Small intestine (tissue), 7 donors: ENCODE measurements at regions not wholly inside any gene's neighbourhood (a gene's known extent, or its start where the extent isn't known, plus 50 kb on each side); places are given as distances from the start of the nearest gene placed in this dataset.

ENCODE experiments used
- DNase-seq, 2 donors: peaks; one replicate each; pipeline versions ENCODE4 v3.0.0 to v3.0.0-alpha.2; 2013
- FAIRE-seq: peaks from 2 replicates; lab custom pipeline; 2012; peaks lifted over from hg19 to GRCh38; lab: Jason Lieb, UNC
- H3K27ac ChIP-seq, 3 donors: one replicate each; pipeline ENCODE4 v1.5.1; 2013; ENCODE audit warnings: low read length in 2 of 3, mild to moderate bottlenecking in 2 of 3, control low read depth in 1 of 3, inconsistent platforms in 1 of 3, low read depth in 1 of 3, moderate library complexity in 1 of 3
- H3K27me3 ChIP-seq, 3 donors: one replicate each; pipeline ENCODE4 v1.6.1; 2013; ENCODE audit warnings: low read length in 3 of 3, inconsistent platforms in 1 of 3; ENCODE audit not compliant: control insufficient read depth in 3 of 3, insufficient read depth in 3 of 3
- H3K36me3 ChIP-seq, 3 donors: one replicate each; pipeline ENCODE4 v1.6.1; 2013; ENCODE audit warnings: low read length in 3 of 3, inconsistent platforms in 1 of 3, low read depth in 1 of 3, mild to moderate bottlenecking in 1 of 3, moderate library complexity in 1 of 3; ENCODE audit not compliant: control insufficient read depth in 3 of 3, insufficient read depth in 2 of 3
- H3K4me1 ChIP-seq, 3 donors: one replicate each; pipeline ENCODE4 v1.6.1; 2013; ENCODE audit warnings: low read length in 2 of 3, inconsistent platforms in 1 of 3, low read depth in 1 of 3, mild to moderate bottlenecking in 1 of 3, moderate library complexity in 1 of 3; ENCODE audit not compliant: control insufficient read depth in 3 of 3, insufficient read depth in 2 of 3
- H3K4me3 ChIP-seq, 3 donors: one replicate each; pipeline ENCODE4 v1.5.1; 2013; ENCODE audit warnings: low read length in 3 of 3, control low read depth in 1 of 3, inconsistent platforms in 1 of 3, low read depth in 1 of 3, mild to moderate bottlenecking in 1 of 3, moderate library complexity in 1 of 3
- H3K9me3 ChIP-seq, 2 donors: one replicate each; pipeline ENCODE4 v1.6.1; 2013; ENCODE audit warnings: low read depth in 1 of 2, low read length in 1 of 2; ENCODE audit not compliant: control insufficient read depth in 2 of 2, insufficient read depth in 1 of 2
- WGBS, 3 donors: extraction: QIAGEN DNeasy Blood & Tissue Kit; methylation state at CpG; one replicate each; pipeline ENCODE4 v1.1.7; 2013; 5-methylcytosine and 5-hydroxymethylcytosine counted together
- donor health status: healthy with polysubstance abuse.
- donor health status: control.
- donor health status: control.
- donor health status: Bipolar disorder and iron deficiency.
- donor health status: healthy.

DNA sequence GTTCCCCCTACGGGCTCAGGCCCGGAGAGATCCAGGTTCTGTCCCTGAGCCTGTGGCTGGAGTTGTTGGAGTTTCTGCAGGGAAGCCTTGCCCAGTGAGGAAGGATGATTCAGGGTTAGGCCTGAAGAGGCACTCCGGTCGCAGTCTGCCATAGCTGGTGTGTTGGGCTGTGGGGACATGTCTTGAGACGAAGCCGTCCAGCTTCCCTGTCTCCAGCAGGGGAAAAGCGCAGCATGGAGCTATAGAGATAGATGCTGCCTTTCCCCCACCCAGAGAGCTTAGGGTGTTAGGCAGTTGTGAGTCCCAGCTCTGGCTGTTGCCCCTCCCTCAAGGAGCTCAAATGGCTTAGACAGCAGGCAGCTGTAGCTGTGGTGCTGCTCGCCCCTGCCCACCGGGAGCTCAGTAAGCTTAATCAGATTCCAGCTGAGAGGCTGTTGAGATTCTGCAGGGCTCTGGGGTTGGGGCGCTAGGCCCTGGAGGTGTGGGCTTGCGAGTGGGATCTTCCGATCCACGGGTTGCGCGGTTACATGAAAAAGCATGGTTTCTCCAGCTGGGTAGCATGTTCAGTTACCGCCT lies 103.9 kb downstream of the PMAIP1 start:
- H3K4me3 ChIP-seq: no peak overlapping the region
- no peaks in the 10 kb centered on the region for H3K4me1 ChIP-seq
- no peaks in the 10 kb centered on the region for H3K27me3 ChIP-seq
- no peak for DNase-seq
- no peak for FAIRE-seq
- H3K9me3 ChIP-seq: peaks cover 0 to 7% of the 10 kb centered on the region in 2 donors
- no peak overlapping the region for H3K27ac ChIP-seq
- H3K36me3 ChIP-seq: no peaks in the 10 kb centered on the region
- WGBS, 3 donors: 95 to 96% (median 96%) methylated on average over 16 of the region's 16 CpGs

DNA sequence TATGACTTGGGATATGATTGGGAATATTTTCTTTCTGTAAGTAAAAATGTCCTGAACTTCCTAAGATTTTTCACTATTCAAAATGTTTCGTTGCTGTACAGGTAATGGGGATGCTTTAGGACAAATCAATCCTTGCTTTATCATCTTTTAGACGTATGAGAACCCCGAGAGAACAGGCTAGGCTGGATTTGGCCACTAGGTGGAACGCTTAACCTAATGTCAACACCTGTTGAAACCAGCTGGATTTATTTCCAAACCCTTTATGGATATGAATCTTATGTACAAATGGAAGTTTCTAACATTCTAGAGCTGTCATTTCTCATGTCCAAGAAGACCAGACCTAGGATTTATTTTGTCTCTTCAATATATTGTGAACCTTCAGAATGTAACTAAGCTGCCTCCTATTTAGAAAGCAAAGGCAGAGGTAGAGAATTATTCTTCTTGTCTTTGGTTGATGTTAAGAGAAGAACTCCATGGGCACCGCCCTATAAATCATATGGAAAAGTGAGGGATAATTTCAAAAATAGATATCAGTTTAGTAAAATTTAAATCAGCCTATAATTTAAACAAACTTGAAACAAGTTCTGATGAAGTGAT lies 96.7 kb downstream of the PMAIP1 start:
- H3K4me3 ChIP-seq: no peak overlapping the region
- WGBS, 3 donors: 14 to 22% (median 16%) methylated on average over 5 of the region's 5 CpGs
- no peak overlapping the region for H3K27ac ChIP-seq
- H3K9me3 ChIP-seq: no peaks in the 10 kb centered on the region
- H3K27me3 ChIP-seq: no peaks in the 10 kb centered on the region
- no peaks in the 10 kb centered on the region for H3K4me1 ChIP-seq
- DNase-seq: peak; percentile 53 to 63
- peak; percentile 5 for FAIRE-seq
- no peaks in the 10 kb centered on the region for H3K36me3 ChIP-seq

DNA sequence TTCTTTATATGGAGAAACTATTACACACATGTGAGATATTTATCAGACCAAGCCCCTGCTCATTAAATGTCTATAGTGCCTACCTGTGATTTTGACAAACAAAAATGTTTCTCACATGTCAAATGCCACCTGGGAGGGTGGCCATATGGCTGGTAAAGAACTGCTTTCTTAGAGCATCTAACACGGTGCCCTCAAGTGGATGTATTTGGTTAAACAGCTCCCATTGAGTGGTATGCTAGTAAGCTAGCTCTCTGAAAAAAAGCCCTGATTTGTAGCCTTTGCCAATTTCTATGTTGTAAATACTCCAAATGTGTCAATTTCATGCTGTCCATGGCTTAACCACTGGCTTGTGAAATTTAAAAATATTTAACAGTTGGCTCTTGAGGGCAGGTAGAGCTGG lies 94.6 kb downstream of the PMAIP1 start:
- 3 to 21% (median 17%) methylated on average over 1 of the region's 1 CpG for WGBS, 3 donors
- peak in 1 of 2 donors; percentile 6 for DNase-seq

DNA sequence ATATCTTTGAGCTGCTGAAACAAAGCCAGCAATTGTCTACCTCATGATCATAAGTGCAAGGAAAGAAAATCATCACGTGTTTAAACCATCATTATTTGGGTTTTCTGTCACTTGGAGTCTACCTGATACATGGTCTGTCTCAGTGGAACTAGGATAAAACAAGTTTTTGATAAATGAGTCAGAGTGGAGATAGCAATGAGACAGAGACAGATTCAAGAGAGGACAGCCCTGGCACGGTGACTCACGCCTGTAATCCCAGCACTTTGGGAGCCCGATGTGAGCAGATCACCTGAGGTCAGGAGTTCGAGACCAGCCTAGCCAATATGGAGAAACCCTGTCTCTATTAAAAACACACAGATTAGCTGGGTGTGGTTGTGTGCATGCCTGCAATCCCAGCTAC lies 93.8 kb downstream of the PMAIP1 start:
- Histone ChIP-seq H3K36me3 (no peaks in the 10 kb centered on the region), H3K9me3 (no peaks in the 10 kb centered on the region), H3K4me3 (no peak overlapping the region), H3K27ac (no peak overlapping the region), H3K27me3 (no peaks in the 10 kb centered on the region), H3K4me1 (no peaks in the 10 kb centered on the region)
- WGBS, 3 donors: 63 to 74% (median 73%) methylated on average over 5 of the region's 5 CpGs
- no peak for DNase-seq
- FAIRE-seq: no peak

More for the DNA sequence above, 94.6 kb downstream of the PMAIP1 start:
- Histone ChIP-seq H3K27ac (no peak overlapping the region), H3K4me3 (no peak overlapping the region), H3K4me1 (no peaks in the 10 kb centered on the region), H3K9me3 (no peaks in the 10 kb centered on the region), H3K36me3 (no peaks in the 10 kb centered on the region), H3K27me3 (no peaks in the 10 kb centered on the region)
- FAIRE-seq: no peak

DNA sequence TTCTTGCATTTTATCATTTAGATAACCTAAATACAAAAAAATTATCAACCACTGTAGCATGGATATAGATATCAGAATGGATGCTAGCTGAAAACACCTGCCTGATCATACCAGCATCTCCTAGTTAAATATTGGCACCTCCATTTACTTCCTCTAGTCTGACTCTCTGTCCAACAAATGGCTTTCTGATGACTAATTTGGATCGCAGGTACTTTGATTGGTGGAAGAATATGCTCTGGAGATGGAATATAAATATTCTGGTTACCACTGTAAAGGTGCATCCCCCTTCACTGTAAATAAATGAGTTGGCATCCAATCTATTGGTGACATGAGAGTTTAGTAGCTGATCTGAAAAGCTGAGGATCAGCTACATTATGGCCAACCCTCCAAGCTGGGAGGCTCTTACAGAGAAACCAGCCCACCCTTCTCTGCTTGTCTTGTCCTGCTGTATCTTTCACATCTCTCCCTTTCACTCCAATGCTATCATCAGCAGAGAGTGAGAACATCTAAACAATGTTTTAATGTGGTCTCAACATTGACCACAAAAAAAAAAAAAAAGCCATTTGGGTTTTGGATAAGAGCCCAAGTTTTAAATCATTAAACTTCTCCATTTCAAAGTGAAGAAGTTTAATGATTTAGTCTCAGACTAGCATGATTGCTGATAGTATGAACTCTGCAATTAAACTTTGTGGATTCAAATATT lies 90.5 kb downstream of the PMAIP1 start:
- Histone ChIP-seq H3K4me3 (no peak overlapping the region), H3K27me3 (no peaks in the 10 kb centered on the region), H3K9me3 (no peaks in the 10 kb centered on the region), H3K36me3 (no peaks in the 10 kb centered on the region), H3K4me1 (no peaks in the 10 kb centered on the region), H3K27ac (no peak overlapping the region)
- WGBS, 3 donors: 31 to 78% (median 34%) methylated on average over 1 of the region's 1 CpG
- no peak for FAIRE-seq
- DNase-seq: no peak

DNA sequence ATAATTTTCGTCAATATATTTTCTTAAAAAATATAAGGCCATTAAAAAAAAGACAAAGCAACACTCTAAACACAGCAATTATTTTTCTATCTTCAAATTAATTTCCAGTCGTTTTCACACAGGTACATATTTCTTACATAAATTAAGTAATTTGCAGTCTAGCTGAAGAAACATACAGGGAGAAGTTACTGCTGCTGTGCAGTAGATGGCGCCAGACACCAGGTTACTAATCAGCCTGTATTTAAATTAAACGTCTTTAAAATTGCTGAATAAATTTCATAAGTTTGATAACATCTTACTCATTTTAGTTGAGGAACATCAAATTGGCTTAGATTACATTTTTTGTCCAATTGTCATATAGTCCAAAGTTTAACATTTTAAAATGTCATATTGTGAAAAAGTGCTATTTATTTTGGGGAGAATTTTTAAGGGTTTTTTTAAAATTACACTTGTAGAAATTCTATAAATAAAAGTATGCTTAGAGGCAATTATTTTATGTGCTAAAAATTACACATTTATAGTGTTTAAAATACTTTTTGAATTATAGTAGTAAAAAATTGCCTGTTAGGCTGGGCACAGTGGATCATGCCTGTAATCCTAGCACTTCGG lies 88.4 kb downstream of the PMAIP1 start:
- no peaks in the 10 kb centered on the region for H3K27me3 ChIP-seq
- H3K27ac ChIP-seq: no peak overlapping the region
- no peaks in the 10 kb centered on the region for H3K4me1 ChIP-seq
- H3K36me3 ChIP-seq: no peaks in the 10 kb centered on the region
- WGBS, 3 donors: 20 to 23% (median 21%) methylated on average over 5 of the region's 5 CpGs
- FAIRE-seq (peak; percentile 77), DNase-seq (peak; percentile 49 to 54)
- no peak overlapping the region for H3K4me3 ChIP-seq
- H3K9me3 ChIP-seq: no peaks in the 10 kb centered on the region

DNA sequence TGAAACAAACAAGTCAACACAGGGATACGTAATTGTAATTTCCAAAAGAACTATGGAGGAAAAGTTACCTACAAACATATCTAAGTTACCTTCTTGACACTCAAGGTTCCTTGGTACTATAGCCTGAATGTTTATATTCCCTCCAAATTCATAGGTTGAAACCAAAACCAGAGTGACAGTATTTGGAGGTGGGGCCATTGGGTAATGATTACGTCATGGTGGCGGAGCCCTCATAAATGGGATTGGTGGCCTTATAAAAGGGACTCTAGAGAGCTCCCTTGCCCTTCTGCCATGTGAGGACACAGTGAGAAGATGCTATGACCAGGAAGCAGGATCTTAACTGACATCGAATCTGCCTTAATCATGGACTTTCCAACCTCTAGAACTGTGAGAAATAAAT lies 87.3 kb downstream of the PMAIP1 start:
- 53 to 68% (median 66%) methylated on average over 4 of the region's 4 CpGs for WGBS, 3 donors
- no peaks in the 10 kb centered on the region for H3K36me3 ChIP-seq

DNA sequence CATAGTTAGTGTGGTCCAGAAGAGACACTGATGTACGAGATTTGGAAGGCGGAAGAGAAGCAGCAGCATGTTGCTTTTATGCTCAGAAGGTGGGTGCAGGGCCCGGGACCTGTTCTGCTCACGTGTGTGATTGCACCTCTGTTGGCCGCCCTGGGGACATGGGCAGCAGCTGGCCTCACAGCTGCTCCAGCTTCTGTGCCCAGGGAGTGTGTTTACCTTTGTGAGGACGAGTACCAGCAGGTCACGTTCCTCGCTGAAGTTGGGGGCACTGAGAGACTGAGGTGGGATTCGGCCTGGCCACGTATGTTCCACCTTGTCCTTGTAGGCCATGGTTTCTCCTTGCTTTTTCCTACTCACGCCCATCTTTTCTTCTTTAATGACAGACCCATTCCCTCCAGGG lies 86.3 kb downstream of the PMAIP1 start:
- no peak overlapping the region for H3K27ac ChIP-seq
- no peaks in the 10 kb centered on the region for H3K4me1 ChIP-seq
- no peak overlapping the region for H3K4me3 ChIP-seq
- WGBS, 3 donors: 78 to 86% (median 79%) methylated on average over 11 of the region's 11 CpGs
- H3K9me3 ChIP-seq: no peaks in the 10 kb centered on the region
- H3K27me3 ChIP-seq: no peaks in the 10 kb centered on the region
- FAIRE-seq: no peak
- no peaks in the 10 kb centered on the region for H3K36me3 ChIP-seq
- no peak for DNase-seq

More for the DNA sequence above, 87.3 kb downstream of the PMAIP1 start:
- DNase-seq (no peak), FAIRE-seq (no peak)
- H3K4me1 ChIP-seq: no peaks in the 10 kb centered on the region
- H3K4me3 ChIP-seq: no peak overlapping the region
- no peak overlapping the region for H3K27ac ChIP-seq
- no peaks in the 10 kb centered on the region for H3K27me3 ChIP-seq
- H3K9me3 ChIP-seq: no peaks in the 10 kb centered on the region
